Large intestine (tissue), 3 donors: ENCODE measurements at regions not wholly inside any gene's neighbourhood (a gene's known extent, or its start where the extent isn't known, plus 50 kb on each side); places are given as distances from the start of the nearest gene placed in this dataset.
"Not testable (repeated sequence)": the region's sequence is repeated elsewhere in the genome, so short reads cannot be mapped to it uniquely, and the experiment has no call there.

Experiments used
- DNase-seq, 2 donors: peaks; one replicate each; pipeline versions ENCODE4 v3.0.0 to v3.0.0-alpha.2; 2013
- H3K27ac ChIP-seq: one replicate; pipeline ENCODE4 v1.5.1; 2013; ENCODE audit warnings: low read length
- H3K27me3 ChIP-seq: 2 replicates; pipeline ENCODE4 v1.6.1; 2013; ENCODE audit warnings: low read length; ENCODE audit not compliant: control insufficient read depth, insufficient read depth
- H3K36me3 ChIP-seq: 2 replicates; pipeline ENCODE4 v1.6.1; 2013; ENCODE audit warnings: low read length; ENCODE audit not compliant: control insufficient read depth, insufficient read depth
- H3K4me1 ChIP-seq: one replicate; pipeline ENCODE4 v1.6.1; 2013; ENCODE audit warnings: low read length; ENCODE audit not compliant: control insufficient read depth, insufficient read depth
- H3K4me3 ChIP-seq: one replicate; pipeline ENCODE4 v1.5.1; 2013; ENCODE audit warnings: low read length
- H3K9me3 ChIP-seq: one replicate; pipeline ENCODE4 v1.6.1; 2013; ENCODE audit warnings: mild to moderate bottlenecking, low read depth, low read length, moderate library complexity; ENCODE audit not compliant: control insufficient read depth
- WGBS: methylation state at CpG from one replicate; pipeline ENCODE4 v1.1.5; 2013; ENCODE audit warnings: low lambda C conversion rate; ENCODE audit not compliant: insufficient coverage; 5-methylcytosine and 5-hydroxymethylcytosine counted together

GRCh38 chr7:411116-411515 lies 108.5 kb downstream of the PDGFA start:
- not testable (repeated sequence) for H3K27me3 ChIP-seq, H3K27ac ChIP-seq, H3K36me3 ChIP-seq, DNase-seq, H3K4me3 ChIP-seq
- Histone ChIP-seq H3K4me1 (peaks cover 13% of the 10 kb centered on the region), H3K9me3 (peaks cover 11% of the 10 kb centered on the region)
- no CpG with 5 or more reads among the region's 24 CpGs for WGBS

GRCh38 chr7:411677-412312 lies 107.9 kb downstream of the PDGFA start:
- Histone ChIP-seq H3K4me1 (peaks cover 13% of the 10 kb centered on the region), H3K27ac (no peak overlapping the region), H3K4me3 (no peak overlapping the region), H3K36me3 (no peaks in the 10 kb centered on the region), H3K27me3 (no peaks in the 10 kb centered on the region), H3K9me3 (peaks cover 14% of the 10 kb centered on the region)
- DNase-seq = no peak
- no CpG with 5 or more reads among the region's 29 CpGs for WGBS

GRCh38 chr7:412313-412710 lies 107.3 kb downstream of the PDGFA start:
- H3K27ac ChIP-seq = no peak overlapping the region
- WGBS = no CpG with 5 or more reads among the region's 13 CpGs
- no peak for DNase-seq

GRCh38 chr7:414681-415560 lies 104.7 kb downstream of the PDGFA start:
- H3K27ac ChIP-seq = no peak overlapping the region
- H3K4me3 ChIP-seq = no peak overlapping the region
- no peaks in the 10 kb centered on the region for H3K27me3 ChIP-seq
- no peaks in the 10 kb centered on the region for H3K4me1 ChIP-seq
- WGBS = no CpG with 5 or more reads among the region's 35 CpGs
- peaks cover 34% of the 10 kb centered on the region for H3K9me3 ChIP-seq
- no peak for DNase-seq
- no peaks in the 10 kb centered on the region for H3K36me3 ChIP-seq

More at GRCh38 chr7:412313-412710, 107.3 kb downstream of the PDGFA start:
- no peaks in the 10 kb centered on the region for H3K36me3 ChIP-seq
- peaks cover 19% of the 10 kb centered on the region for H3K9me3 ChIP-seq
- H3K27me3 ChIP-seq = no peaks in the 10 kb centered on the region
- H3K4me1 ChIP-seq = peaks cover 13% of the 10 kb centered on the region
- no peak overlapping the region for H3K4me3 ChIP-seq

GRCh38 chr7:415646-416525 lies 103.8 kb downstream of the PDGFA start:
- Histone ChIP-seq H3K27ac (no peak overlapping the region), H3K9me3 (peaks cover 34% of the 10 kb centered on the region), H3K4me1 (no peaks in the 10 kb centered on the region), H3K4me3 (no peak overlapping the region), H3K36me3 (no peaks in the 10 kb centered on the region), H3K27me3 (no peaks in the 10 kb centered on the region)
- DNase-seq = no peak
- WGBS = 100% methylated on average over 1 of the region's 35 CpGs

- H3K36me3 ChIP-seq = no peaks in the 10 kb centered on the region
- no peak for DNase-seq
- no peak overlapping the region for H3K27ac ChIP-seq
- H3K4me1 ChIP-seq = peaks cover 6% of the 10 kb centered on the region
- no peaks in the 10 kb centered on the region for H3K27me3 ChIP-seq
- WGBS = no CpG with 5 or more reads among the region's 25 CpGs
- no peak overlapping the region for H3K4me3 ChIP-seq
- H3K9me3 ChIP-seq = peaks cover 34% of the 10 kb centered on the region
Observed at GRCh38 chr7:416761-417624, 102.7 kb downstream of the PDGFA start.

GRCh38 chr7:417625-417889 lies 102.1 kb downstream of the PDGFA start:
- Histone ChIP-seq H3K27ac (no peak overlapping the region), H3K4me1 (peaks cover 8% of the 10 kb centered on the region), H3K4me3 (no peak overlapping the region), H3K9me3 (peaks cover 34% of the 10 kb centered on the region), H3K36me3 (no peaks in the 10 kb centered on the region), H3K27me3 (no peaks in the 10 kb centered on the region)
- WGBS = no CpG with 5 or more reads among the region's 5 CpGs
- DNase-seq = no peak

- no peak for DNase-seq
- whole genome bisulfite sequencing = 92% methylated on average over 2 of the region's 7 CpGs
- Histone ChIP-seq H3K4me1 (peaks cover 8% of the 10 kb centered on the region), H3K27ac (no peak overlapping the region), H3K9me3 (peaks cover 34% of the 10 kb centered on the region), H3K36me3 (no peaks in the 10 kb centered on the region), H3K4me3 (no peak overlapping the region), H3K27me3 (no peaks in the 10 kb centered on the region)
Observed at GRCh38 chr7:417973-418601, 101.6 kb downstream of the PDGFA start.

GRCh38 chr7:418636-419280 lies 100.9 kb downstream of the PDGFA start:
- Histone ChIP-seq H3K4me3 (no peak overlapping the region), H3K9me3 (peaks cover 34% of the 10 kb centered on the region), H3K27ac (no peak overlapping the region), H3K4me1 (peaks cover 8% of the 10 kb centered on the region), H3K27me3 (no peaks in the 10 kb centered on the region), H3K36me3 (no peaks in the 10 kb centered on the region)
- no CpG with 5 or more reads among the region's 11 CpGs for WGBS
- no peak for DNase-seq
